ENCODE measurements at regions not wholly inside any gene's neighbourhood (a gene's known extent, or its start where the extent isn't known, plus 50 kb on each side); places are given as distances from the start of the nearest gene placed in this dataset.
A peak's percentile ranks its signal among the peaks of the same experiment; 100 is the strongest.
"Not testable (repeated sequence)": the region's sequence is repeated elsewhere in the genome, so short reads cannot be mapped to it uniquely, and the experiment has no call there.

DNA sequence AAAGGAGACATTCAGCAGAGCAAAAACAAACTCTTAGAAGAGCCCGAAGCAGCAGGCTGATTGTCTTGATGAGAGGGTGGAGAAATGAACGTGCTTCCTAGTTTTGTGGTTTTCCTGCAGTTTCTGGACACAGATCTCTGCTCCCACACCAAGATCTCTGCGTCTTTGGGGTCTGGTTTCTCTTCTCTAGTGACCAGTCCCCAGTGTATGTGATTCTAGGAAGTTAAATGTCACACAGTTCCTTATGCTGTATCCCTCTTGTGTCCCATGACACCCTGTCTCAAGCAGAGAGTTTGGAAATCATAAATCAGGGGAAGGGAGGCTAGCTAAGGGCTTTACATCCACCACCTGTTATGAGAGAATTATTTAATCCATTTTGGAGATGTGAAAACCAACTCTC, 55.4 kb upstream of the KLF14 start:
- DNase-seq (ENCODE audit: extremely low read depth, low read depth, low spot score): no peak

DNA sequence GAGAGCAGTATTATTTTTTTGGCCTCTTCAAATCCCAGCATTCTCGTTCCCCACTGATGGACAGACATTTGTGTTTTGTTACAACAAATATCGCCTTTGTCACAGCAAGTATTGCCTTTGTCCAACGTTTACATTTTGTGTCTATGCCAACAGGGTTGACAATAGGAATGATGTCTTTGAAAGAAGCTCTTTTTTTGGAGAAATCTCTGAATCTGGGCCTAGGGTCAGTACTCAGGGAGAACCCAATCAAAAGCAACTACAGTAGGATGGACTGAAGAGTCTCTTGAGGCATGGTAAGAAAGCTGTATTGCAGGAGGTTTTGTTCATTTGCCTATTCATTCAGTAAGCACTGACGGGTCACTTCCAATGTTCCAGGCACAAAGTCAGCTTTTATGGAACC, 57.7 kb upstream of the KLF14 start:
- no peak for DNase-seq (ENCODE audit: extremely low read depth, low read depth, low spot score)

DNA sequence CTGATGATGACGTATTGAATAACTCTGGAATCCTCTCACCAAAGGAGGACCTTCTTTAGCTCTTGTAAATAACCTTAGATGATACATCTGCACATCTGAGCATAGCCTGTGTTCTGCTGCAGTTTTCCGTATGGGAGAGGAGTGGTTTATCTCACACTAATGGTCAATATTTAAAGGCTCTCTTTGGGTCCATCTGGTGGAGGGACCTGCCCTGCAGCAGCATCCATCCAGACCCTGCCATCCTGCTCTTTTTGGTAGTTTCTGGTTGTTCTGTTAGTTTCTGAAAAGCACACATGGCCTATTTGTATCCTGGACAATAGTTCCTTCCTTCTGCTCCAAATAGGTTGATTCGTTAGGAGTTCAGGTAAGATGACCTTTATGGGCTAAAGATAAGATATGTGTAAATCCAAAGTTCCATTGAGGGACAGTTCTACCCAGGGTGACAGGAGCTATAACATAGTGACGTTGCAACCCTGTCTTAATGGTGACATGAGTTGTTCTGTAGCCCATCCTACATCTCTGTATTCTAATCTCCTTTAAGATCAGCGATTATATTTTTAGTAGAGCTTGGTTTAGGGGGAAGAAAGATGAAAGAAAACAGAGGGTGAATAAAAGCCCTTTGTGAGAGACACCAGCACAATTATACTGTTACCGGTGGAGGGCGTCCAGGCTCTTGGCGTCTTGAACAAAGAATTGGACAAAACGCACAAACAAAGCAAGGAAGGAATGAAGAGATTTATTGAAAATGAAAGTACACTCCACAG, 60.0 kb upstream of the KLF14 start:
- no peak for DNase-seq (ENCODE audit: extremely low read depth, low read depth, low spot score)

DNA sequence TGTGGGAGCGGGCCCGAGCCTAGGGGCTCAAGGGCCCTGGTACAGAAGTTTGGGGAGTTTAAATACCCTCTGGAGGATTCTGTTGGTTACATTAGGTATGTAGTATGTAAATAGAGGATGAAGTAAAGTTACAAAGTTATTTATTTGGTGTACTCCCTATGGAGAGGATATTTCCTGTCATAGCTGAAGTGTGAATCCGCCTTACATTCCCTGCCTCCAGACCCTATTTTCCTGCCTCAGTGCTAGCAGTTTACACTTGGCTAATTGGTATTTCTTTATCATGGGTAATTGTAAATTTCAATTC, 60.6 kb upstream of the KLF14 start:
- DNase-seq (ENCODE audit: extremely low read depth, low read depth, low spot score): no peak

DNA sequence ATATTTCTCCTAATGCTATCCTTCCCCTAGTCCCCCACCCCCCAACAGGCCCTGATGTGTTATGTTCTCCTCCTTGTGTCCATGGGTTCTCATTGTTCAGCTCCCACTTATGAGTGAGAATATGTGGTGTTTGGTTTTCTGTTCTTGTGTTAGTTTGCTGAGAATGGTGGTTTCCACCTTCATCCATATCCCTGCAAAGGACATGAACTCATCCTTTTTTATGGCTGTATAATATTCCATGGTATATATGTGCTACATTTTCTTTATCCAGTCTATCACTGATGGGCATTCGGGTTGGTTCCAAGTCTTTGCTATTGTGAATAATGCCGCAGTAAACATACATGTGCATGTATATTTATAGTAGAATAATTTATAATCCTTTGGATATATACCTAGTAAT, 62.4 kb upstream of the KLF14 start:
- not testable (repeated sequence) for DNase-seq (ENCODE audit: extremely low read depth, low read depth, low spot score)

DNA sequence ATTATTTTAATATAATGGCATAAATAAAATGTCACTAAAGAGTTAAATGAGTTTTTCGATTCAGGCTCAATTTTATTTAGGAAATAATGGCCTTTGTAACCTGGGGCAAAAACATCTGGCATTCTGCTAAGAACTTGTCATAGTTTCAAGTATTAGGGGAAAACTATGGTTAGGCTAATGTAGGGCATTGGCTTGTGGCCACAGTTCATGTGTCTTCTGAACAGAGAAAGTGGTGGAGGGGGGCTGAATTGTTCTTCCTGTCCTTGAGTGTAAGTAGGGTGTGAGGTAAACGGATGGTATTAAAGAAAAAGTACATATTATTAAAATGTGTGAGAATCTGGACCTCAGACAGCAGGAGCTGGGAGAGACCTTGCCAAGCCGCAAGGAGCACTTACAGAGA, 69.1 kb upstream of the KLF14 start:
- DNase-seq (ENCODE audit: extremely low read depth, low read depth, low spot score): no peak

DNA sequence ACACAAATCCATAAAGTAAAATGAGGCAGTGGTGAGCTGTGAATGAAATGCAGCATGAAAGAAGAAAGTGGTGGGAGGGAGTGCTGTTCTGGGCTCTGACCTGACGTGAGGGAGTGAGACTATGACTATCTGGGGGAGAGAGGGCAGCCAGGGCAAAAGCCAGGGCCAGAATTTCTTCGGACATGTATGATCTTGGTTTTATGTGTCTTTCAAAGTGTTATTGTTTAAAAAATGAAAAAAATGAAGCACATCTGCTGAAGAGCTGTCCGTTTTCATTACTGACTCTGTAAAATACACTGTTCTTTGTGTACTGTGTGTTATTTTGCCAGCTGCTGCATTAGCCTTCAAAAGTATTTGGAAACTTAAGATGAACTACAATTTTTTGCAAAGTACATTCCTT, 70.2 kb upstream of the KLF14 start:
- no peak for DNase-seq (ENCODE audit: extremely low read depth, low read depth, low spot score)

DNA sequence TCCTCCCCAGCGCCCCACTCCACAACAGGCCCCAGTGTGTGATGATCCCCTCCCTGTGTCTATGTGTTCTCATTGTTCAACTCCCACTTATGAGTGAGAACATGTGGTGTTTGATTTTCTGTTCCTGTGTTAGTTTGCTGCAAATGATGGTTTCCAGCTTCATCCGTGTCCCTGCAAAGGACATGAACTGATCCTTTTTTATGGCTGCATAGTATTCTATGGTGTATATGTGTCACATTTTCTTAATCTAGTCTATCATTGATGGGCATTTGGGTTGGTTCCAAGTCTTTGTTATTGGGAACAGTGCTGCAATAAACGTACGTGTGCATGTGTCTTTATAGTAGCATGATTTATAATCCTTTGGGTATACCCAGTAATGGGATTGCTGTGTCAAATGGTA, 78.8 kb upstream of the KLF14 start:
- not testable (repeated sequence) for DNase-seq (ENCODE audit: extremely low read depth, low read depth, low spot score)

DNA sequence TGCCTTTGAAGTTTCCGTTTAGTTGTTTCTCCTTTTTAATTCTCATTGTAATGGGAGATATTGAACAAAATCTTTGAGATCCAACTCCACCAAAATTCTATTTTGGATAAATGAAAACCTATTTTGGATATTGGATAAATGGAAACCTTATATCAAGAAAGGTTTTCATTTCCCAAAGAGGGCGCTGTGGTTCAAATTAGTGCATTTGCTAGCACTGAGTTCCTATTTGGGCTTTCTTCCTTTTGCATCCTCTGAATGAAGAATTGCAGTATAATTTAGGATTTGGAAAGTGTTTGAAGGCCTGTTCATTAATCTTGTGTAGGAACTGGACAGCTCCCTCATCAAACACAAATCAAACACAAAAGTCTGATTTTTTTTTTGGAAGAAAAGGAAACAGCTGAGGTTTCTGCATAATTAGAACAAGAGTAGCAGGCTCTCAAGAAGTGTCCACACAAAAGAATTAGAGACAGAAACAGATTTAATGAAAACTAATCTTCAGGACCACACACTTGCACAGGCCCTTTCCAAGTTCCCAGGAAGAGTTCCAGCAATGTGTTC, 80.8 kb upstream of the KLF14 start:
- DNase-seq (ENCODE audit: extremely low read depth, low read depth, low spot score): no peak

DNA sequence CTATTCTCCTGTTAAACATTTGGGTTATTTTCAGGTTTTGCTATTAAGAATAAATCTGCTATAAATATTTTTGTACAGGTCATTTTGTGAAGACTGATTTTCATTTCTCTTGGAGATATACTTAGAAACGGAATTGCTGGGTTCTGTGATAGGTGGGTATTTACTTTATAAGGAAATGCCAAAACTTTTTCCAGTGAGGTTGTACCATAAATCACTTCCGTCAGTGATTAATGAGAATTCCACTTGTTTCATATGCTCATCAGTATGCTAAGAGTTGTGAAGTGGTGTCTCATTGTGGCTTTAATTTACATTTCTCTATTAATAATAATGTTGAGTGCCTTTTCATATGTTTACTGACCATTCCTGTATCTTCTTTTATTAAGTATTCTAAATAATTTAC, 84.0 kb upstream of the KLF14 start:
- DNase-seq (ENCODE audit: extremely low read depth, low read depth, low spot score): no peak

DNA sequence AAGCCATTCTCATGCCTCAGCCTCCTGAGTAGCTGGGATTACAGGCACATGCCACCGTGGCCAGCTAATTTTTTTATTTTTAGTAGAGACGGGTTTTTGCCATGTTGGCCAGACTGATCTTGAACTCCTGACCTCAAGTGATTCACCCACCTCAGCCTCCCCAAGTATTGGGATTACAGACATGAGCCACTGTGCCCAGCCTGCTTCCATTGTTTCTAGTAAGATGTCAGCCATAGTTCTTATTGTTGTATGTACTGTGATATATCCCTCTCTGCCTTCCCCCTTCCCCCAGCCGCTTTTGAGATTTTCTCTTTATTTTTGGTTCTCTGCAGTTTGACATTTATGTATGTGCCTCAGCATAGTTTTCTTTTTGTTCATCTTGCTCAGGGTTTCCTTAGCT, 87.9 kb upstream of the KLF14 start:
- no peak for DNase-seq (ENCODE audit: extremely low read depth, low read depth, low spot score)

DNA sequence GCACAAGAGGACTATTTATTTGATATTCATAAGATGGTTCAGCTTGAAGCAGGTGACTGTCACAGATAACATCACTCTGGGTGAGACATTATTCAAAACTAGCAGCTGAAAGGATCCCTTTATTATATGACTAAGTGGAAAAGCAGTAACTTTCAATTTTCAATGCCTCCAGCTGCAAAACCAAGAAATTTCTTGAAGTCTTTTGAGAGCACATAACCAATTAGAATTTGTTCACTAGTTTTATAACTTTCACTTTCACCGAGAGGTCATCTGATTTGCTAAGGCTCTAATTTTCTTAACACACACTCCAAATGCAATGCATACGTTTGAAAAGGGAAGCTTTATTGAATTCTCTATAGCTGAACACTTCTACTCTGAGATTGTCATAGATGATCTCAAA, 88.6 kb upstream of the KLF14 start:
- DNase-seq (ENCODE audit: extremely low read depth, low read depth, low spot score): no peak

DNA sequence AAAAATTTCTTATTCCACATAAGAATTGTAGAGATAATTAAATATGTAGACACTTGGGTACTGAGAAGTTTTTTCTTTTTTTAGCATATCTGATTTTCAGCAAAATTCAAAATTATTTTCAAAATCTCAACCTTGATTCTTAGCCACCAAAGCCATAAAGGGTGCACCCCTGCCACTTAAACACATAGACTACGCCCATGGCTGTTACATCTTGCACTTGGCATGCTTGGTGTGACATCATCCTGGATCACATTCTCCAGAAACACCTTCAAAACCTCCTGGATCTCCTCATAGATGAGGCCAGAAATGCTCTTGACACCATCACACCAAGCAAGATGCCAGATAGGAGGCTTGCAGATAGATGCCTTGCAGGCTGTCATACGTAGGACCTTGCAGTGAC, 89.1 kb upstream of the KLF14 start:
- no peak for DNase-seq (ENCODE audit: extremely low read depth, low read depth, low spot score)

DNA sequence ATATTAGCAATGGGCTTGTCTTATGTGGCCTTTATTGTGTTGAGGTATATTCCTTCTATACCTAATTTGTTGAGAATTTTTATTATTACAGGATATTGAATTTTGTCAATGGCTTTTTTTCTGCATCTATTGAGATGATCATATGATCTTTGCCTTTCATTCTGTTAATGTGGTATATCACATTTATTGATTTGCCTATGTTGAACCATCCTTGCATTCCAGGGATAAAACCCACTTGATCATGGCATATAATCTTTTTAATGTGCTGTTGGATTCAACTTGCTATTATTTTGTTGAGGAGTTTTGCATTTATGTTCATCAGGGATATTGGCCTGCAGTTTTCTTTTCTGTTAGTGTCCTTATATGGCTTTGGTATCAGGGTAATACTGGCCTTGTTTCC, 91.8 kb upstream of the KLF14 start:
- DNase-seq (ENCODE audit: extremely low read depth, low read depth, low spot score): no peak

DNA sequence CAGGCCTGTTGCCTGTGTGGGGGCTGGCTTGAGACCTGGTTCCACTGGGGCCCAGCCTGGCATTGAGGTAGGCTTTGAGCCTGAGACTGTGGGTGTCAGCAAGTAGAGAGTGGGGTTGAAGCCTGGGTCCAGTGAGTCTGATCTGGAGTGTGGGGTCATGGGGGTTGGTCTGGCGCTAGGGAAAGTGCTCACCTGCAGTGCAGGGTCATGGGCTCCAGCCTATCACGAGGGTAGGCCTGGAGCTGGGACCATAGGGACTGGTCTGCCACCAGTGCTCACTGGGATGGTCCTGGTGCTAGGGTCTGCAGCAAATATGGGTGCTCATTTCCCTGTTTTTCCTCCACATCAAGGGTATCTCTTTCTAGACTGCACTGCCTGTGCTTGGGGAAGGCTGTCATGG, 95.4 kb upstream of the KLF14 start:
- DNase-seq (ENCODE audit: extremely low read depth, low read depth, low spot score): no peak

DNA sequence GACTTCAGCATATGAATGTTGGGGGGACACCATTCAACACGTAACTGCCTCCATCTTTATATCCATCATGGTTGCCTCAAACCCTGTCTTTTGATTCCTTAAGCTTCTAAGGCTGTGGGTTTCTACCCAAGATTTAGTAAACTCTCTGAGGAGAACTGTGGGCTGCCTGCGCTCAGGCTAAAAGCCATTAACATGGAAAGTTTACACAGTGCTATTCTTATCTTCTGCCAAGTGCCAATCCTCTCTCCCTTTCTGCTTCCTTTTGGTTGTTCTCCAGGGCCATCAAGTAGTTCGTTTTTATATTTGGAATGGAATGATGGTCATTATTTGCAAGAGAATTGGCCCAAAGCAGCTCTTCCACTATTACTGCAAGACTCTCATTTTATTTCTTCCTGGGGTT, 97.3 kb upstream of the KLF14 start:
- no peak for DNase-seq (ENCODE audit: extremely low read depth, low read depth, low spot score)

DNA sequence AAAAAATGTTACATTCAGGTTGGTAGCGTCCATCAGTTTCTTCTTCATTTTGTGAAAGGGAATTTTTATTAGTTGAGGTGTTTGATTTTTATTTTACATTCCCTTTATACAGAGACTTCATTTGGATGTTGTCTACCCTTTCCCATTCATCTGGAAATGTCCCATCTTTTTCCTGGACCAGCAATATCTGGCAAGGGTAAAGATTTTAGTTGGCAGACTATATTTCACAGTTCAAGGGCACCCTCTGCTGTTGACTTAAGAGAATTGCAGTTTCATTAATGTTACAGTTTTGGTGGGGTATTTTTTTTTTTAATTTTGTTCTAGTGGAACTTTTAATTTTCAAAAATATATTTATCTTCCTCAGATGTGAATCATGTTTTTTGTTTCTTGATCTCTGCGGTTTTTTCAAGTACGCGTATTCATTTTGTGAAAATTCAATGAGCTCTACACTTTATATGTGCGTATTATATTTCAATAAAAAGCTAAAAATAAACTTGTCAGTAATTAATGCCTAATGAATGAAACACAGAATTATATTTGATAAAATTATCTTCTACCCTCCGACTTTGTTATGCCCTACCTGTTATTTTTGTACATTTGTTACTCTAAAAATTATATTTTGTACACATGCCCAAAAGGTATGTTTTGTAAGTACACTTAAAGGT, 97.9 kb upstream of the KLF14 start:
- peak; percentile 29 for DNase-seq (ENCODE audit: extremely low read depth, low read depth, low spot score)

DNA sequence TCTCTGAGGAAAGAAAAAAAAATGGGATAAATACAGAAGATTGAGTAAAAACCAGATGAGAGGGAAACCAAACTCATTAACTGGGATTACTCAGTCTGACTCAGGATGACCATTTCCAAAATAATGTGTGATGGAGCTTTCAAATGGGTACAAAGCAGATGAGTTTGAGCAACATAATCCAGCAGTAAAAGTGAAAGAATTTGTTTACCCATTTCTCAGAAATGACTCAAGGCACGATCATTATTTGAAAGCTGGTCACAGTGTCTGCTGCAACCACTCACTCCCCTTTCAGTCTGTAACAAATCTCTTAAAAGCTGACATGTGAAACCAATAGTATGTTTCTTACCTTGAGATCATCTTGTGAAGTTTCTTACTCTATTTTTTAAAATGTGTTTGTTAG, 104.7 kb upstream of the KLF14 start:
- peak; percentile 33 for DNase-seq (ENCODE audit: extremely low read depth, low read depth, low spot score)

DNA sequence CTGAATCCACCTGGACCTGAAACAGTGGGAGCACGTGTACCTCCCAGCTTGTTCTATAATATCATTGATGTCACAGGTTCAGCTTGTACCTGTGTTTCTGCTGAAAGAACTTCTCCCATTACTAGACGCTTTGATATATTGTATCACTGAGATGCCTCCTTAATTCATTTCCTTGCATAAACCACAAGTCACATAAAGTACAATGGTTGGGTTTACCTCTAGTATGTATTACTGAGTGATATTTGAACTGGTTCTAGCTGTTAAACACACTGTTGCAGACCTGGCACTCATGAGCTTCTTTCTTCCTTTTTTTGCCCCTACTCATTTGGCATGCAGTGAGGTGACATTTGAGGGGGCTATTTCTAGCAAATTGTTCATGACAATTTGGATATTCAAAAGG, 106.6 kb upstream of the KLF14 start:
- no peak for DNase-seq (ENCODE audit: extremely low read depth, low read depth, low spot score)

DNA sequence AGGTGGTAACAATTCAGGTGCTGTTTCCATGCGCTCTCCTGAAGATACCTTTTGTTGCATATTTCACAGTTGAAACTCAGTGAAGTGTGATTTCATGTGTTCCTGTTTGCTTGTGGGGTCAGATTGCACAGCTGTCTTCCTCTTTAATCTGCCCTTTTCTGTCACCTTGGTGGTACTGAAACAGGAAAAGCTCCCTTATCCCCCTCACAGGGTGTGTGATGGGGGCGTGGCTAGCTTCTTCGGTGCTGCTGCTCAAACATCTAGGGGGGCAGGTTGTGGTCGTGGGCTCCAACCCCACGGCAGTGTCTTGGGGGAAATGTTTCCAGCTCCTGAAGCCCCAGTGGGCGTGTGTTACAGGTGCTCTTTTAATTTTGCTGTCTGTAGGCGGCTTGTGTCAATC, 107.4 kb upstream of the KLF14 start:
- no peak for DNase-seq (ENCODE audit: extremely low read depth, low read depth, low spot score)

DNA sequence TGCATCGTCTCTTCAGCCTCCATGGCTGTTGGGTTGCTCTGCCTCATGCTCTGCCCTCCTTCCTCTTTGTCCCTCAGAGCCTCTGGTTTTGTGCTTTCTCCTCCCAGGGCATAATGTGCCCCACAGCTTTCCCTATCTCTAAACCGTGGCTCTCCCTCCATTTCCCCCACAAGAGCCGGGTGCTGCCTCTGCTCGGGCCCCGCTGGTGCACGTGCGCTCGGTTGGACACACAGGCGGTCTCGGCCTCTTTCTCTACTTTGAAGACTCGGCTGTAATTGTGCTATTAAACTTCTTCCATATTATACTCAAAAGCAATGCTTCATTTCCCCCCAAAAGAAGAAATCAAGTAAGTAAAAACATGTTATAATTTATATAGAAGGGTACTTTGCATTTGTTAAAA, 109.7 kb upstream of the KLF14 start:
- no peak for DNase-seq (ENCODE audit: extremely low read depth, low read depth, low spot score)

DNA sequence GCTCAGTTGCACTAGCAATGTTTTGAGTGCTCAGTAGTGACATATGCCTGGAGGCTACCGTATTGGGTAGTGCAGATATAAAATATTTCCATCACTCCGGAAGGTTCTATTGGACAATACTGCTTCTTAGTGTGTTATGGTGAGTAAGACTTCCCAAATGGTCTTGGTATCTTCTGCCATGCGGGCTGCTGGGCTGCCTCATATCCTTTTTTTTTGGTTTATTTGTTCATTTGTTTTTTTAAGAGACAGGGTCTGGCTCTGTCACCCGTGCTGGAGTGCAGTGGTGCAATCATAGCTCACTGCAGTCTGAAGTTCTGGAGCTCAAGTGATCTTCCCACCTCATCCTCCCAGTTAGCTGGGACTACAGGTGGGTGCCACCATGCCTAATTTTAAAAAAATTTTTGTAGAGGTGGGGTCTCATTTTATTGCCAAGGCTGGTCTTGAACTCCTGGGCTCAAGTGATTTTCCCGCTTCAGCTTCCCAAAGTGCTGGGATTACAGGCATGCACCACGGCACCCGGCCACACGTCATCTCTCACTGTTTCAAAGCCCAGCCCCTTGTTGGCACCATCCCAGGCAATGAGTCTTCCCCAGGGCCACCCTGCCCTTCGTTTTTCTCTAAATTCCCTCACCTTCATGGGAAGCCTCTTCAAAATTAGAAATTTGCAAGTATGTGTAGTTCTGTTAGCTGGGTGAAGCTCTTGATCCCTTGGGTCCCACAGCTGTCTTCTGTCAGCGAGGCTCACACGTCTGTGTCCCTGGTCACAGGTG, 111.0 kb upstream of the KLF14 start:
- DNase-seq (ENCODE audit: extremely low read depth, low read depth, low spot score): no peak

Measured in glomerular endothelial cell (primary cell).